ENCODE measurements at regions not wholly inside any gene's neighbourhood (a gene's known extent, or its start where the extent isn't known, plus 50 kb on each side); places are given as distances from the start of the nearest gene placed in this dataset.
"Not testable (repeated sequence)": the region's sequence is repeated elsewhere in the genome, so short reads cannot be mapped to it uniquely, and the experiment has no call there.

- no peak for DNase-seq
Measured at GRCh38 chr4:145293658-145294057, 113.3 kb upstream of the OTUD4 start.

- DNase-seq = no peak
Measured at GRCh38 chr4:145290955-145291354, 110.6 kb upstream of the OTUD4 start.

DNA sequence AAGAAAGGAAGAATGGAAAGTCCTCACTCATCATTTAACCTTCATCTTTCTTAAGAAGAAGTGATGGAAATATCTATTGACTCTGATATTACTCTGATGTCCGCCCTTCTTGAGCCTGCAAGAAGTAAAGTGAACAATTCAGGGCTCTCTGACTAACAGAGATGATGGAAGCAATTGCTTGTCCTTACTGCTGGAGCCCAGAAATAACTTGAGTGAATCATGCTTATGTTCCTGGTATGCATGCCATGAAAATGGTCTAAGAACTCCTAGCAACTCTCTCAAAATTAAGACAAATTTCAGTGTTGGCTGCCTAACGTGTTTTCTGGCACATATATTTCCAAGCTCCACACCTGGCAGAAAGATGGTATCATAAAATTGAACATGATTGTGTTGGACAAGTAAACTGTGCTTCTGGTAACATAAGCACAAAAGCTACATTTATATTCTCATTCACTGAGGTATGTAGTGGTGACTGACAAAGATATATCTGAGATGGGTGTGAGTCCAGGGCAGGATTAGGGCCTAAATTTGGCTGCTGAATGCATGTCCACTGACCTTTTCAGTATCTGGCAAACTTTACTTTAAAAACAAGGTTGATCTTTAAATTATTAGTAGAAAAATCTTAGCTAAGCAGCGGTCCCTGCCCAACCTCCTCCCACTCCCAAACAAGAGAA is 109.2 kb upstream of the OTUD4 start:
- DNase-seq = no peak

DNA sequence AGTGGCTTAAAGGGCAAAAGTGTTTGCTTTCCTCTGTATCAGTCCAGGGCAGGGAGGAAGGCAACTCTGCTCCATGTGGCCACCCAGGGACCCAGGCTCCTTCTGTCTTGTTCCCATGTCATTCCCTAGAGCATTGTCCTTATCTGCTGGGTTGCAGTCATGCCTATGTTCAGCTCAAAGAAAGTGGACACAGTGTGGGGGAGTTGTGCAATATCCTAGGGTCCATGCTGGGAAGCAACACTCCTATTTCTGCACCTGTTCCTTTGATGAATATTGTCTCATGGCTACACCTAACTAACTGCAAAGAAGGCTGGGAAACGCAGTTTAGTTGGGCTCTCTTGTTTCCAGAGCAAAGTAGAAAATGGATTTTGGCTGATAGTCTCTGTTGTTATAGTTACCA is 107.0 kb upstream of the OTUD4 start:
- no peak for DNase-seq

DNA sequence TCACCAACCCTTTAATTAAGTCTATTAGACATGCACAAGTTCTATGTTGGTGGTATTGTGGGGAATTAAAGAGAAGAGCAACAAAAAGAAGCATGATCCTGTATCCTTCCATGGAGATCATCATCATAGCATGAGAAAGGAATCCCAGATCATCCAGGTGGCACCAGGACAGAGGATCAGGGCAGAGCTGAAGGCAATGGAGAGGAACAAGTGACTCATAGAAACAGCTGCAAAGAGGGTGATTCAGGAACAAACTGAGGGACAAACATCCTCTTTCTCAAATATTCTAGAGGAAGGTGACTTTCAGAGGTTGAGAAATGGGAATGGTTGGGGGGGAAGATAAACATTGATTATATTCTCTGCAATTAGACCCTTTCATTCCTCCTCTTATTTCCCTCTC is 105.5 kb upstream of the OTUD4 start:
- no peak for DNase-seq

DNA sequence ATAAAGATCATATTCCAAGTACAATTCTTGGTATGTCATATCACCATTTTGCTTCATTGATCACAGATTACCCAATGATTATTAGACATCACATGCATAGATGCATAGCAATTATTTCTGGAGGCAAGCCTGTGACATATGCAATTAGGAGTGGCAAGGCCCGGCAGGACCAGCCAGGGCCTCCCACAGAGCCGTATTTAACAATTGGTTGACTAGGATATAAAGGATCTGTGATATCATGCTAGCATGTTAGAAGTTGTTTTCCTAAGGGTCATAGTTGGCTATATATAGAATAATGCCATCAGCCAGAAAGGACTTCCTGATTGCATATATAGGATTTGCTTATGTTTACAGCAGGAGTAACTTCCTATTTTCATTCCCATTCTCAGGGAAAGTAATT is 103.5 kb upstream of the OTUD4 start:
- no peak for DNase-seq

- DNase-seq = no peak
Measured at GRCh38 chr4:145281951-145282350, 101.6 kb upstream of the OTUD4 start.

- DNase-seq = no peak
Measured at GRCh38 chr4:145281224-145281623, 100.8 kb upstream of the OTUD4 start.

DNA sequence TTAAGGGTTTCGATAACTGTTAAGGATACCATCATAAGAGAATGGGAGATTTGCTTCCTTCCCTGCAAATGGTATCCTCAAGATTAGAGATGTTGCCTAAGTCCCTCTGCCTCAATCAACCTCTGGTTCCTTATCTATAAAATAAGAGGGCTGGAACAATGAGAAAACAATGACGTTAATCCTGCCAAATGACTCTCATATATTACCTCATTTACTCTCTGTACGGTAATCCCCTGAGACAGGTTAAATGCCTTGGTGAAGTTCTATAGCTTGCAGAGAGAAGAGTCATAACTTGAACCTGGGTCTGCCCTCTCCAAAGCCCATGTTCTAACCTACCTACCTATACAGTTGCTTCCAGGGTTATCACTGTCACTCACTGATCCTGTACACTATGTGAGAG is 100.2 kb upstream of the OTUD4 start:
- no peak for DNase-seq

GRCh38 chr4:145279122-145279960 is 99.0 kb upstream of the OTUD4 start:
- DNase-seq = no peak

DNA sequence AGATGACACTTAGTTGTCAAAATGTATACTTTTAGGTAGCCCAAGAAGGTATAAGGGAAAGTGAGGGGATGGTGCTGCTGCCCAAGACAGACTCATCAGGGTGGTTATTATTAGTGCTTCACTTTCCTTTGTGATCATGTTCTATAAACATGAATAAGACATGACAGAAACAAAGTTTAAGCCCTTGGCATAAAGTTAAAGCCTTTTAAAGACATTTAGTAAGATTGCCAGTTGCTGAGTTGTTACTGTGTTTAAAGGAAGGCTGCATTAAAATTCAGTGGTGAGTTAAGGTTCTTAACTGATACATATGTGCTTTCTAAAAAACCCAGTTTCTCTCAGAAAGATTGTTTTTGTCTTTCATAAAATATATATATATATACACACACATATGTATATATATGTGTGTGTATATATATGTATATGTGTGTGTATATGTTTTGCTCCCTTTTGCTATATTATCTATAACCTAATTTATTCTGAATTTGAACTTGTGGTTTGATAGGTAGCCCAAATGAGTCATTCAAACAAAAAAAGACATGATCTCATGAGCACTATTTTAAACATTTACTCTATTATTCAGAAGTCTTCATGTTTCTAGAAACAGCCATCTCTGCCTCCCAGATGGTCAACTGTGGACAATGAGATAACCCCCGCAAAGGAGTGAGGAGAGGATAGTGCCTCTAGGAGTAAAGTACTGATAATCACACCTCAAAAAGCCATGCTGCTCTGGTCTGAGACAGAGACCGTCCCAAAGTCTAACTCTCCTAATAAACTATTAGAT is 98.1 kb upstream of the OTUD4 start:
- no peak for DNase-seq

GRCh38 chr4:145277011-145277410 is 96.6 kb upstream of the OTUD4 start:
- no peak for DNase-seq

DNA sequence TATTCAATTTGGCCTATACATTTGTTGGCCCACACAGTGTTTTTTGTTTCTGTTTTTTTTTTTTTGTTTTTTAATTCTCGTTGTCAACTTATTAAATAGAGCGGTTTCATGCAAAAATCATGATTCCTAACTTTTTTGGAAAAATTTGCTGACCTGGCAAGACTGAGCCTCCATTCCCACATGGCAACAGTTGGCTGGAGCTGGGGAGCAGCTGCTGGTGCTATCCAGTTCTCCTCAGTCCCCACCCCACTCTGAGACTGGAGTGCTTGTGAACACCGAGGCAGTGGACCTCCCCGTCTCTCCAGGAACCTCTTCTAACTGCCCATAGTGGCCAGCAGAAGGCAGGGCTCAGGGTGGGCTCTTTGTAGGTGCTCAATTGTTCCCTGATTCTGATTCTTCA is 95.7 kb upstream of the OTUD4 start:
- DNase-seq = no peak

DNA sequence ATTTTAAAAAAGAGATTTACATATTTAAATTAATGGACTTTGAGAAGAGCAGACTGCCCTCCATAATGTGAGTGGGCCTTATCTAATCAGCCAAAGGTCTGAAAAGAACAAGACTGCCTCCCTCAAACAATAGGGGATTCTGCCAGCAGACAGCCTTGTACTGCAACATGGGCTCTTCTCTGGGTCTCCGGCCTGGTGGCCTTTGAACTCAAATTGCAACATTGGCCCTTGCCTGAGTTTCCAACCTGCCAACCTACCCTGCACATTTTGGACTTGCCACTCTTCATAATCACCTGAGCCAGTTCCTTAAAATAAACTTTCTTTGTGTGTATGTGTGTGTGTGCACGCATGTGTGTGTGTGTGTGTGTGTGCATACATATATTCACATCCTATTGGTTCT is 90.8 kb upstream of the OTUD4 start:
- no peak for DNase-seq

GRCh38 chr4:145266881-145267280 is 86.5 kb upstream of the OTUD4 start:
- DNase-seq = no peak

GRCh38 chr4:145260091-145260490 is 79.7 kb upstream of the OTUD4 start:
- no peak for DNase-seq

GRCh38 chr4:145255311-145255710 is 74.9 kb upstream of the OTUD4 start:
- DNase-seq = not testable (repeated sequence)

DNA sequence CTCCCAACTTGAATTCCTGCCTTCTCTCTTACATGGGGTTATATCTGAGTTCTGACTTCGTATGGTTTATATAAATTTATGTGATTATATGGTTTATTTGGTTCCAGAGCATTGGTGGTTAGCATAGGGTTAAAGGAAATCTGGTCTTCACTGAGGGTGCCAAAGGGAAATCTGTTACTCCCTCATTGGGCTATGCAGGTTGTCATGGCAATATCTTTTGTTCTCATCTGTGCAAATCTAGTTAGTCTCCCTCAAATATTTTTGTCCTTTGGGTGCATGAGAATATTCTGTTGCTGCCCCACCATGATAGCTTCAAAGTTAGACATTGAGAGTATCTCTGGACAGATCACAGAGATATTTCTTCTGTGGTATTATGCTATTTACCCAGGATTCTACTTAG is 71.8 kb upstream of the OTUD4 start:
- no peak for DNase-seq

DNA sequence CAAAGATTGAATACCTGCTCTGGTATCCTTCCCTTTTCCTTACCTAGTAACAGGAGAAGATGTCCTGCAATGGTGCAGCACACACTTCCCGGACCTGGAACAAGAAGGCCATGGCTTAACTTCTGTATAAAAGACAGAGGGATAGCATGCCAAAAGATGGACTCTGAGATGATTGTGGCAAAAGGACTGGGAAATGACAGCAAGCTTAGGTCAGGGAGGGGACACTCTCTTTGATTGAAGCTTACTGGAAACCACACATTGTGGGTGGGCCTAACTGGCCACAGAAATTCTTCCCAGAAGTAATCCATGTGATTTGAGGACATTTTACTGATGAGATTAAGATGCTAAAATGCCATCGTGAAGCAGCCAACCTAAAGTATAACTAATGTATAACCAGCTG is 71.0 kb upstream of the OTUD4 start:
- no peak for DNase-seq

DNA sequence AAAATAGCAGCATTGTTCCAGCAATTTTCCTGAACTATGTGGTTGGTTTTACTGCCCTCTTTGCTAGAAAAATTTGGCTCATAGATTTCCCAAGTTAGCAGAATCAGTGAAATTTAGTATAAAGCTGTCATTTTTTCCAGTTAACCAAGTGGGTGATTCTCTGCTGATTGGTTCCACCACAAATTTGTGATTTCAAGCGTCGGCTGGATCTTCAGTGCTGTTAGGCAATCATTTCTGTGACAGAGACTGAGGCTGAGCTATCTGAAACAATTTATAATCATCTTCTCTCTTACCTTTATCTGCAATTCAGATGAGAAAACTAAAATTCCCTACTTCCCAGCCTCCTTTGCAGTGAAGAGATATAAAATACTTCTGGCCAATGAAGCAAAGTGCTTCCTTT is 68.6 kb upstream of the OTUD4 start:
- DNase-seq = no peak

DNA sequence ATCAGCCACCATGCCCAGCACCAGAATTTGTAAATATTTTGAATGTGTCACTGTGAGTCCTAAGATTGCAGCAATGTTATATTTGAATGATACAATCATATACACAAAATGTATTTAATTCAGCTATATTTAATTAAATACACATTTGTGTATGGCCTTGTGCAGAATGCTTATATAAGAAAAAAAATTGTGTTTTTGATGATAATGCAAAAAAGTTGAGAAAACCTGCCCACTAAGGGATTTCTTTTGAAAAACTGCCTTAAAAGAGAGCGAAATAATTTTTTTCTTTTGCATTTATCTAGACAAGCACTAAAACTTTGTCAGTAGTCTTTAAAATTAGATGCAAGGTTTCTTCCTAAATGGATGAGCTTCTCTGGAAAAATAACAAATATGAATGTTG is 68.1 kb upstream of the OTUD4 start:
- DNase-seq = no peak

GRCh38 chr4:145234091-145234706 is 53.8 kb upstream of the OTUD4 start:
- DNase-seq = no peak

Measured in activated CD4-positive, alpha-beta T cell treated with anti-CD3 and anti-CD28 coated beads for 1 hour (primary cell).